Ishikawa (cell line): ENCODE measurements at regions not wholly inside any gene's neighbourhood (a gene's known extent, or its start where the extent isn't known, plus 50 kb on each side); places are given as distances from the start of the nearest gene placed in this dataset.
A peak's percentile ranks its signal among the peaks of the same experiment; 100 is the strongest.

Experiments
- CEBPB ChIP-seq: IDR thresholded peaks from 2 replicates; pipeline ENCODE4 v1.6.1; 2012
- CREB1 ChIP-seq: IDR thresholded peaks from 2 replicates; pipeline ENCODE4 v1.6.1; 2012; ENCODE audit warnings: low read depth
- EGR1 ChIP-seq: IDR thresholded peaks from 2 replicates; pipeline ENCODE4 v1.6.1; 2012
- EP300 ChIP-seq: IDR thresholded peaks from 2 replicates; pipeline ENCODE4 v1.6.1; 2012; ENCODE audit warnings: borderline replicate concordance
- FOXM1 ChIP-seq: IDR thresholded peaks from 2 replicates; pipeline ENCODE4 v1.6.1; 2012; ENCODE audit warnings: low read depth, borderline replicate concordance
- MAX ChIP-seq: IDR thresholded peaks from 2 replicates; pipeline ENCODE4 v1.6.1; 2012
- NFIC ChIP-seq: IDR thresholded peaks from 2 replicates; pipeline ENCODE4 v1.6.1; 2012
- RAD21 ChIP-seq: IDR thresholded peaks from 2 replicates; pipeline ENCODE4 v1.6.1; 2012; ENCODE audit warnings: low read depth
- REST ChIP-seq: IDR thresholded peaks from 2 replicates; pipeline ENCODE4 v1.6.1; 2012; ENCODE audit warnings: low read depth, mild to moderate bottlenecking
- TAF1 ChIP-seq: IDR thresholded peaks from 2 replicates; pipeline ENCODE4 v1.6.1; 2012; ENCODE audit warnings: low read depth, mild to moderate bottlenecking
- TCF12 ChIP-seq: IDR thresholded peaks from 2 replicates; pipeline ENCODE4 v1.6.1; 2012; ENCODE audit warnings: low read depth
- YY1 ChIP-seq: IDR thresholded peaks from 2 replicates; pipeline ENCODE4 v1.6.1; 2012; ENCODE audit warnings: low read depth
- ZBTB7A ChIP-seq: IDR thresholded peaks from 2 replicates; pipeline ENCODE4 v1.6.1; 2012; ENCODE audit warnings: low read depth

GRCh38 chr5:117077142-117077541, 502.5 kb upstream of the SEMA6A start:
- TF ChIP-seq CREB1 (no peak), YY1 (no peak), MAX (no peak), REST (no peak), FOXM1 (no peak), TAF1 (no peak), EP300 (no peak), TCF12 (no peak), RAD21 (peak; percentile 28; the same call in 1 of the 2 replicates), CEBPB (no peak), NFIC (no peak), ZBTB7A (no peak), EGR1 (no peak)
